Heart right ventricle (tissue), 16 donors: ENCODE measurements at regions not wholly inside any gene's neighbourhood (a gene's known extent, or its start where the extent isn't known, plus 50 kb on each side); places are given as distances from the start of the nearest gene placed in this dataset.

ENCODE experiments used
- ATAC-seq, 8 donors: fragments of 200-7000 bp; cut with Tn5 transposase; one replicate each; pipeline ENCODE4 v1.9.1; 2020; ENCODE audit warnings: mild to moderate bottlenecking in 8 of 8, moderate library complexity in 8 of 8, moderate number of reproducible peaks in 1 of 8
- DNase-seq, 2 donors: peaks; one replicate each; pipeline ENCODE4 v3.0.0-alpha.2; 2020
- H3K27ac ChIP-seq, 10 donors: fragments of 200-600 bp; sonication (generic) in 2 of 10; one replicate each; pipeline versions ENCODE4 v1.5.0 to v1.8.0; 2020 to 2022; ENCODE audit warnings: mild to moderate bottlenecking in 3 of 10
- H3K27me3 ChIP-seq, 7 donors: fragments of 200-600 bp; one replicate each; pipeline ENCODE4 v1.8.0; 2021 to 2022; ENCODE audit warnings: mild to moderate bottlenecking in 2 of 7
- H3K36me3 ChIP-seq, 9 donors: fragments of 200-600 bp; sonication (generic) in 1 of 9; one replicate each; pipeline versions ENCODE4 v1.5.0 to v1.8.0; 2020 to 2022; ENCODE audit warnings: mild to moderate bottlenecking in 2 of 9
- H3K4me1 ChIP-seq, 9 donors: fragments of 200-600 bp; sonication (generic) in 1 of 9; one replicate each; pipeline versions ENCODE4 v1.5.0 to v1.8.0; 2020 to 2022; ENCODE audit warnings: mild to moderate bottlenecking in 4 of 9
- H3K4me3 ChIP-seq, 10 donors: fragments of 200-600 bp; sonication (generic) in 2 of 10; one replicate each; pipeline versions ENCODE4 v1.5.0 to v1.8.0; 2020 to 2022; ENCODE audit warnings: mild to moderate bottlenecking in 7 of 10, moderate library complexity in 2 of 10
- H3K9me3 ChIP-seq, 11 donors: fragments of 200-600 bp in 10 of 11; sonication (generic) in 2 of 11; one replicate each; pipeline versions ENCODE4 v1.5.0 to v1.8.0; 2013 to 2022; ENCODE audit warnings: mild to moderate bottlenecking in 2 of 11, control low read depth in 1 of 11, moderate library complexity in 1 of 11
- CTCF ChIP-seq, 9 donors: fragments of 200-600 bp; sonication (generic) in 2 of 9; IDR thresholded peaks; one replicate each; pipeline versions ENCODE4 v1.5.0 to v1.8.0; 2021 to 2022; ENCODE audit warnings: antibody characterized with exemption in 9 of 9, mild to moderate bottlenecking in 5 of 9, moderate library complexity in 1 of 9
- WGBS, 2 donors: extraction: QIAGEN DNeasy Blood & Tissue Kit; methylation state at CpG; one replicate each; pipeline ENCODE4 v1.1.7; 2013; ENCODE audit warnings: inconsistent platforms in 1 of 2; 5-methylcytosine and 5-hydroxymethylcytosine counted together
- intact Hi-C, 10 donors: fragments of 100-400 bp; cut with DNase I; formaldehyde crosslinking; loops; one replicate each; pipeline versions ENCODE4 v1.11.1 to v1.14.2; 2022
- donor health status: Arrhythmogenic right ventricular cardiomyopathy.
- donor health status: ischemic (EF 13 %, LVEDD 7.1; RV severe dilation, severe dysfunction).
- donor health status: healthy with polysubstance abuse.
- donor health status: DM: no; HTN: yes; CAD: no.
- donor health status: DM: no; HTN: no; CAD: no.
- donor health status: ischemic (EF 25% LVEDD 6.9; RV normal size, moderate dysfunction).
- donor health status: ischemic (EF 25% LVEDD 5.7; RV mildly dilated, moderate dysfunction).
- donor health status: healthy.
- donor health status: DM: yes; HTN: yes; CAD: no.
- donor health status: Ischemic cardiomyopathy.
- donor health status: ischemic (EF 35%, LVEDD 5.7; RV mildly dilated, moderate dysfunction).
- donor health status: nonischemic (EF 11% LVEDD 7.7; RV severe dilation, severe dysfunction).
- donor health status: DM: yes; HTN: yes; CAD: no.
- donor health status: PGD.
- donor health status: ischemic (EF 29% LVEDD 5.4; RV normal size, mild dysfunction).
- donor health status: nonischemic (EF 23%, LVEDD 6.1; RV moderate dilation, normal function).

- no peak overlapping the region for H3K27ac ChIP-seq
- H3K36me3 ChIP-seq = no peaks in the 10 kb centered on the region
- DNase-seq = no peak
- intact Hi-C loops = no loop called here
- no peak for ATAC-seq
- H3K9me3 ChIP-seq = no peaks in the 10 kb centered on the region
- TF ChIP-seq CTCF (IDR thresholded peaks at IDR 0.05) = no peak
- no peak overlapping the region for H3K4me3 ChIP-seq
- no peaks in the 10 kb centered on the region for H3K4me1 ChIP-seq
- no peaks in the 10 kb centered on the region for H3K27me3 ChIP-seq
- 41 to 71% methylated on average over 1 of the region's 1 CpG for WGBS, 2 donors
Measured at GRCh38 chr6:55972091-55972490, 96.7 kb upstream of the BMP5 start.

- no peak for TF ChIP-seq CTCF (IDR thresholded peaks at IDR 0.05)
Measured at GRCh38 chr6:55969526-55969925, 94.1 kb upstream of the BMP5 start.

GRCh38 chr6:55968926-55969325, 93.5 kb upstream of the BMP5 start:
- no peaks in the 10 kb centered on the region for H3K4me1 ChIP-seq
- TF ChIP-seq CTCF (IDR thresholded peaks at IDR 0.05) = no peak
- no peak overlapping the region for H3K4me3 ChIP-seq
- no peak overlapping the region for H3K27ac ChIP-seq
- H3K27me3 ChIP-seq = no peaks in the 10 kb centered on the region
- no peak for DNase-seq
- no peaks in the 10 kb centered on the region for H3K9me3 ChIP-seq
- no peak for ATAC-seq
- no peaks in the 10 kb centered on the region for H3K36me3 ChIP-seq
- intact Hi-C loops = no loop called here

More at GRCh38 chr6:55969526-55969925, 94.1 kb upstream of the BMP5 start:
- DNase-seq (no peak), ATAC-seq (no peak)
- 66 to 68% methylated on average over 3 of the region's 3 CpGs for WGBS, 2 donors
- no peaks in the 10 kb centered on the region for H3K9me3 ChIP-seq
- H3K27ac ChIP-seq = no peak overlapping the region
- no peaks in the 10 kb centered on the region for H3K36me3 ChIP-seq
- intact Hi-C loops = no loop called here
- H3K4me1 ChIP-seq = no peaks in the 10 kb centered on the region
- no peaks in the 10 kb centered on the region for H3K27me3 ChIP-seq
- H3K4me3 ChIP-seq = no peak overlapping the region

- no peaks in the 10 kb centered on the region for H3K27me3 ChIP-seq
- no peak for ATAC-seq
- no peak overlapping the region for H3K27ac ChIP-seq
- H3K36me3 ChIP-seq = no peaks in the 10 kb centered on the region
- H3K9me3 ChIP-seq = no peaks in the 10 kb centered on the region
- no peak for DNase-seq
- intact Hi-C loops = no loop called here
- TF ChIP-seq CTCF (IDR thresholded peaks at IDR 0.05) = no peak
- 94 to 96% methylated on average over 1 of the region's 1 CpG for WGBS, 2 donors
- H3K4me1 ChIP-seq = no peaks in the 10 kb centered on the region
- no peak overlapping the region for H3K4me3 ChIP-seq
Measured at GRCh38 chr6:55964136-55964535, 88.7 kb upstream of the BMP5 start.

GRCh38 chr6:55963301-55963700, 87.9 kb upstream of the BMP5 start:
- TF ChIP-seq CTCF (IDR thresholded peaks at IDR 0.05) = peak in 2 of 9 donors; percentile 9 to 22
- no peak overlapping the region for H3K27ac ChIP-seq
- H3K36me3 ChIP-seq = no peaks in the 10 kb centered on the region

More at GRCh38 chr6:55963301-55963700, 87.9 kb upstream of the BMP5 start:
- 42 to 45% methylated on average over 3 of the region's 3 CpGs for WGBS, 2 donors
- Histone ChIP-seq H3K4me1 (peaks cover 0 to 2% (median 0%) of the 10 kb centered on the region in 9 donors), H3K9me3 (no peaks in the 10 kb centered on the region), H3K4me3 (no peak overlapping the region), H3K27me3 (no peaks in the 10 kb centered on the region)
- peak in 2 of 8 donors; percentile 11 to 29 for ATAC-seq
- no peak for DNase-seq
- intact Hi-C loops = no loop called here
